Activated CD8-positive, alpha-beta T cell treated with anti-CD3 and anti-CD28 coated beads for 36 hours (primary cell): ENCODE measurements at regions not wholly inside any gene's neighbourhood (a gene's known extent, or its start where the extent isn't known, plus 50 kb on each side); places are given as distances from the start of the nearest gene placed in this dataset.

Source experiments
- ATAC-seq: fragments of 200-7000 bp; cut with Tn5 transposase; one replicate; pipeline ENCODE4 v1.10.0; 2021; ENCODE audit warnings: mild to moderate bottlenecking, moderate library complexity
- CTCF ChIA-PET: fragments of 350-600 bp; sonication (Branson Sonifier 250); formaldehyde crosslinking; loops from one replicate; lab custom pipeline; 2021; ENCODE audit warnings: antibody characterized with exemption; lab: Charles Lee
- POLR2A ChIA-PET: fragments of 350-600 bp; sonication (Branson Sonifier 250); formaldehyde crosslinking; loops from one replicate; lab custom pipeline; 2021; ENCODE audit warnings: antibody characterized with exemption; lab: Charles Lee
- DNase-seq: peaks from one replicate; pipeline ENCODE4 v3.0.0-alpha.2; 2020
- H3K27ac Mint-ChIP-seq: one replicate; pipeline ENCODE4 v1.8.0; 2021; ENCODE audit warnings: mild to moderate bottlenecking, mixed read lengths
- H3K27me3 Mint-ChIP-seq: one replicate; pipeline ENCODE4 v1.8.0; 2021; ENCODE audit warnings: mixed read lengths
- H3K36me3 Mint-ChIP-seq: one replicate; pipeline ENCODE4 v1.8.0; 2021; ENCODE audit warnings: low read depth, mixed read lengths
- H3K4me1 Mint-ChIP-seq: one replicate; pipeline ENCODE4 v1.8.0; 2021; ENCODE audit warnings: low read depth, mixed read lengths
- H3K4me3 Mint-ChIP-seq: one replicate; pipeline ENCODE4 v1.8.0; 2021; ENCODE audit warnings: mild to moderate bottlenecking, moderate library complexity, mixed read lengths
- H3K9me3 Mint-ChIP-seq: one replicate; pipeline ENCODE4 v1.8.0; 2021; ENCODE audit warnings: mixed read lengths
- intact Hi-C: fragments of 100-400 bp; cut with micrococcal nuclease; formaldehyde crosslinking; loops from one replicate; pipeline ENCODE4 v1.10.0; 2022
- TF ChIP-seq, protein P1 (sequence below): fragments of 200-600 bp; IDR thresholded peaks from one replicate; pipeline ENCODE4 v1.8.0; 2022; ENCODE audit warnings: antibody characterized with exemption, mild to moderate bottlenecking

DNA sequence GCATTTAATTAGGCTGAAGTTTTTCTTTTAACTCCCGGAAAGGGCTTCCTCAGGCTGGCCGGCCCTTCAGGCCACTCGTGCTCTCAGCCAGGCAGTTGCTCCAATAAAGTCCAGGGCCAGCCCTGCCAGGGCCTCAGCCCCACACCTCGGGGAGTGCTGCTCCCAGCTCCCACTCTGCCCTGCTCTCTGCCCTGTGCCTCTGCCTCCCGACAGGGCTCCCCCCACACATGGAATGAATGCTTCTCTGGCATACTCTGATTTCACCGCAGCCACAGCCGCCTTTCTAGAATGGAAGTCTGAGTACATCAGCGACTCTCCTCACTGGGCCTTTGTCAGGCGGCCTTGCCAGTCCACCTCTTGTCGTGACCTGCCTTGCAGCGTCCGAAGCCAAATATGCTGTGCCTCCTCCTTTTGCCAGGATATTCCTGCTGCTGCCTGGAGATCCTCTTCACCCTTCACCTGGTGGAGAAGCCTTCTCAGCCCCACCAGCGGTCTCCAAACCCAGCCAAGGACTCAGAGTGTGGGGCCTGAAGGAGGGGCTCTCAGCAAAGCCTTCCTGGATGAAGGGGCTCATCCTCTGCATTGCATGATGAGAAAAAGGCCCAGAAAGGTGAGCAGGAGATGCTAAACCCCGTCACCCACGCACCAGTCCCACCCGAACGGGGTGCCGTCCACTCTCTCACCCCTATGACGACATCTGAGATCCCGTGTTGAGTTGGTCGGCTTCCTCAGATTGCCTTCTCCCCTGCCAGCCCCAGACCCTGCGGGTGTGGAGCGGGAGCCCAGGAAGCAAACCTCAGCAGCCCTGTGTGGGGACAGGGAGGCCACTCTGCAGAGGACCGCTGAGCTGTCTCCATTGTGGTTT is 472.7 kb upstream of the HS6ST1 start:
- DNase-seq (no peak), ATAC-seq (no peak)
- Mint-ChIP-seq H3K9me3 (no peaks in the 10 kb centered on the region), H3K27ac (no peak overlapping the region), H3K27me3 (no peaks in the 10 kb centered on the region), H3K4me1 (no peaks in the 10 kb centered on the region), H3K36me3 (no peaks in the 10 kb centered on the region), H3K4me3 (no peak overlapping the region)
- intact Hi-C loops = no loop called here
- ChIA-PET CTCF (no interaction called here), POLR2A (interaction anchor here (0.6 kb wide), 1 partner anchor 273 kb away, joined by 3 read pairs; no protein-coding TSS in a partner anchor)
- TF ChIP-seq, protein P1, sequence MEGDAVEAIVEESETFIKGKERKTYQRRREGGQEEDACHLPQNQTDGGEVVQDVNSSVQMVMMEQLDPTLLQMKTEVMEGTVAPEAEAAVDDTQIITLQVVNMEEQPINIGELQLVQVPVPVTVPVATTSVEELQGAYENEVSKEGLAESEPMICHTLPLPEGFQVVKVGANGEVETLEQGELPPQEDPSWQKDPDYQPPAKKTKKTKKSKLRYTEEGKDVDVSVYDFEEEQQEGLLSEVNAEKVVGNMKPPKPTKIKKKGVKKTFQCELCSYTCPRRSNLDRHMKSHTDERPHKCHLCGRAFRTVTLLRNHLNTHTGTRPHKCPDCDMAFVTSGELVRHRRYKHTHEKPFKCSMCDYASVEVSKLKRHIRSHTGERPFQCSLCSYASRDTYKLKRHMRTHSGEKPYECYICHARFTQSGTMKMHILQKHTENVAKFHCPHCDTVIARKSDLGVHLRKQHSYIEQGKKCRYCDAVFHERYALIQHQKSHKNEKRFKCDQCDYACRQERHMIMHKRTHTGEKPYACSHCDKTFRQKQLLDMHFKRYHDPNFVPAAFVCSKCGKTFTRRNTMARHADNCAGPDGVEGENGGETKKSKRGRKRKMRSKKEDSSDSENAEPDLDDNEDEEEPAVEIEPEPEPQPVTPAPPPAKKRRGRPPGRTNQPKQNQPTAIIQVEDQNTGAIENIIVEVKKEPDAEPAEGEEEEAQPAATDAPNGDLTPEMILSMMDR = no peak

DNA sequence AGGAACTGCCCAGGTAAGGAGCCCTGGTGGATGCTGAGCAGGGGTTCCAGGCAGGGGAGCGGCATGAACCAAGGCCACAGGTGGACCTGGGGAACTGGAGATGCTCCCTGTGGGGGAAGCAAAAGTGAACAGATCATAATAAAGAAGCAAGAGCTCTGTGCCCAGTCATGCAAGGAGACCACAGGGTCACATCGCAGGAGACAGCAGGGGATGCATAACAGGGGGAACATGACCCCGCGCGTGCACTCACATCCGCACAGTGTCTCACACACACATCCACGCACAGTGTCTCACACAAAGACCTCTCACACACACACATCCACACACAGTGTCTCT is 473.3 kb upstream of the HS6ST1 start:
- Mint-ChIP-seq H3K4me3 (no peak overlapping the region), H3K27me3 (no peaks in the 10 kb centered on the region), H3K36me3 (no peaks in the 10 kb centered on the region), H3K27ac (no peak overlapping the region), H3K9me3 (no peaks in the 10 kb centered on the region), H3K4me1 (no peaks in the 10 kb centered on the region)
- CTCF ChIA-PET = no interaction called here
- DNase-seq (no peak), ATAC-seq (no peak)
- TF ChIP-seq, protein P1 = no peak
- POLR2A ChIA-PET = no interaction called here
- intact Hi-C loops = no loop called here

DNA sequence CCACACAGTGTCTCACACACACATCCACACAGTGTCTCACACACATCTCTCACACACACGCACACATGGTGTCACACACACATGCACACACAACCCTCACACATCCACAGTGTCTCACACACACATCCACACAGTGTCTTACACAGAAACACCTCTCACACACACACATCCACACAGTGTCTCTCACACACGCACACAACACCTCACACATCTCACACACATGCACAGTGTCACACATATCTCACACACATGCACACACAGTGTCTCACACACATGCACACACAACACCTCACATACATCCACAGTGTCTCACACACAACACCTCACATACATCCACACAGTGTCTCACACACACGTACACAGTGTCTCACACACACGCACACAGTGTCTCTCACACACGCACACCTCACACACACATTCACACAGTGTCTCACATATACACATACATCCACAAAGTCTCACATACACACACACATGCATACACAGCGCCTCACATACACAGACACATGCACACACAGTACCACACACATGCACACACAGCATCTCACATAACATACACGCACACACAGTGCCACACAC is 473.9 kb upstream of the HS6ST1 start:
- no peak for DNase-seq
- no peaks in the 10 kb centered on the region for H3K36me3 Mint-ChIP-seq
- intact Hi-C loops = no loop called here
- TF ChIP-seq, protein P1 = no peak
- no peaks in the 10 kb centered on the region for H3K9me3 Mint-ChIP-seq
- ChIA-PET CTCF (no interaction called here), POLR2A (no interaction called here)
- H3K27ac Mint-ChIP-seq = no peak overlapping the region
- H3K4me1 Mint-ChIP-seq = no peaks in the 10 kb centered on the region
- no peaks in the 10 kb centered on the region for H3K27me3 Mint-ChIP-seq
- H3K4me3 Mint-ChIP-seq = no peak overlapping the region
- no peak for ATAC-seq

DNA sequence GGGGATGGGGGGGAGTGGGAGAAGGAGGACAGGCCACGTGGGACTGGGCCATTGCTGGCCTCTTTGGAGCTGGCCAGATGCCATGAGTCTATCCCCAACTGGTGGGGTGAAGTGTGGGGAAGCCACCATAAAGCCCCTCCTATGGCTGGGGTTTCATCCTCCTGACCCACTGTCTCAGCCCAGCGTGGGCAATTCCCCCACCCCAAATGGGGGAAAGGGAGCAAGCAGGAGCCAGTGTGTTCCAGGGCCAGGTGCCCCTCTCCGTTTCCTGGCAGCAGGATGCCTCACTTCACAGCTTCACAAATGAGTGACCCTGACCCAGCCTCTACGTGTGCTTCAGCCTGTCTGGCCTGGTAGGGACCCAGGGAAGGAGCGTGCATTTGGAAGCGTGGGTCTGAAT is 474.7 kb upstream of the HS6ST1 start:
- Mint-ChIP-seq H3K9me3 (no peaks in the 10 kb centered on the region), H3K27me3 (no peaks in the 10 kb centered on the region), H3K4me3 (no peak overlapping the region), H3K27ac (no peak overlapping the region), H3K4me1 (no peaks in the 10 kb centered on the region), H3K36me3 (no peaks in the 10 kb centered on the region)
- intact Hi-C loops = no loop called here
- ATAC-seq = no peak
- ChIA-PET CTCF (no interaction called here), POLR2A (no interaction called here)
- TF ChIP-seq, protein P1 = no peak
- DNase-seq = no peak

DNA sequence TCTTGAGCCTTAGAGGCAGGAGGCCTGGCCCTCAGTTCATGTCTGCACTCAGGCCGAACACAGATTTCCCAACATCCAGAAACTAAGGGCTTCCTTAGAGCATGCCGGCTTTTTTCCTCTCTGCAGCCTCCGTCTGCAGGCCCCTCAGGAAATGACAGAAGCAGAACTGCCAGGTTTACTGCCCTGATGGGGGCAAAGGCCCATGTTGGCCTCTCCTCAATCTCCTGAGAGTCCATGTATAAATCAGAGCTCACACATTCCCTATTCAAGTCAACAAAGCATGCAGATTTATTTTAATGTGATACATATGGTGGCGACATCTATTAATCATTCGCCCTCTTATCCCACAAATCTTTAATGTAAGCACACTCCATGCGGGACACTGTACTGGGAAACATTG is 475.6 kb upstream of the HS6ST1 start:
- ATAC-seq = no peak
- no peak overlapping the region for H3K27ac Mint-ChIP-seq
- POLR2A ChIA-PET = no interaction called here
- CTCF ChIA-PET = no interaction called here
- H3K36me3 Mint-ChIP-seq = no peaks in the 10 kb centered on the region
- H3K4me3 Mint-ChIP-seq = no peak overlapping the region
- no peaks in the 10 kb centered on the region for H3K9me3 Mint-ChIP-seq
- intact Hi-C loops = no loop called here
- no peaks in the 10 kb centered on the region for H3K27me3 Mint-ChIP-seq
- no peak for DNase-seq
- no peaks in the 10 kb centered on the region for H3K4me1 Mint-ChIP-seq
- TF ChIP-seq, protein P1 = no peak
